ENCODE measurements at regions not wholly inside any gene's neighbourhood (a gene's known extent, or its start where the extent isn't known, plus 50 kb on each side); places are given as distances from the start of the nearest gene placed in this dataset.

- Histone ChIP-seq H3K4me3 (no peak overlapping the region), H3K9me3 (no peaks in the 10 kb centered on the region), H3K36me3 (ENCODE audit: insufficient read depth in 1 of 2, low read depth in 1 of 2) (no peaks in the 10 kb centered on the region), H3K27me3 (ENCODE audit: insufficient read depth in 3 of 3, low read length in 2 of 3) (peaks cover 0 to 1% (median 0%) of the 10 kb centered on the region in 3 donors), H3K4me1 (no peaks in the 10 kb centered on the region), H3K27ac (no peak overlapping the region)
- no peak for ATAC-seq
- TF ChIP-seq, protein P1, sequence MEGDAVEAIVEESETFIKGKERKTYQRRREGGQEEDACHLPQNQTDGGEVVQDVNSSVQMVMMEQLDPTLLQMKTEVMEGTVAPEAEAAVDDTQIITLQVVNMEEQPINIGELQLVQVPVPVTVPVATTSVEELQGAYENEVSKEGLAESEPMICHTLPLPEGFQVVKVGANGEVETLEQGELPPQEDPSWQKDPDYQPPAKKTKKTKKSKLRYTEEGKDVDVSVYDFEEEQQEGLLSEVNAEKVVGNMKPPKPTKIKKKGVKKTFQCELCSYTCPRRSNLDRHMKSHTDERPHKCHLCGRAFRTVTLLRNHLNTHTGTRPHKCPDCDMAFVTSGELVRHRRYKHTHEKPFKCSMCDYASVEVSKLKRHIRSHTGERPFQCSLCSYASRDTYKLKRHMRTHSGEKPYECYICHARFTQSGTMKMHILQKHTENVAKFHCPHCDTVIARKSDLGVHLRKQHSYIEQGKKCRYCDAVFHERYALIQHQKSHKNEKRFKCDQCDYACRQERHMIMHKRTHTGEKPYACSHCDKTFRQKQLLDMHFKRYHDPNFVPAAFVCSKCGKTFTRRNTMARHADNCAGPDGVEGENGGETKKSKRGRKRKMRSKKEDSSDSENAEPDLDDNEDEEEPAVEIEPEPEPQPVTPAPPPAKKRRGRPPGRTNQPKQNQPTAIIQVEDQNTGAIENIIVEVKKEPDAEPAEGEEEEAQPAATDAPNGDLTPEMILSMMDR (IDR thresholded peaks at IDR 0.05) = no peak
- intact Hi-C loops (cut with DNase I) = no loop called here
- DNase-seq = no peak
These were observed 386.6 kb downstream of the YTHDC2 start for GRCh38 chr5:113900141-113900540.

DNA sequence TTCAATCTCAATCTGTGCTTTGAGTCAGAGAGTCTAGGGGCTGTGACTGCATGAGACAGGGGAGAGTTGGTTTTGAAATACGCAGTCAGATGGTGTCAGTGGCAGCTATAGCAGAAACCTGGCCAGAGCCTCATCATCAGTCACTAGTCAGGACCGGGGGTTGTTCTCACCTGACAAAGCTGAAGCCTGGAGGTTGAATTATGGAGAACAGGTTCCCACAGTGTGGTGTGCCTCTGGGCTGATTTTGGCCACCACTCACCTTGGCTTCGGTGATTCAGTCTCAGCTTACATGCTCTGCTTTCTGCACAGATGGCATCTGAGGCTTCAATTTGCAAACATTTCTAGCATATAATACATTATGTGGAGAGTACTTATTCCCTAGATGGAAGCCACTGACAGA lies 387.3 kb downstream of the YTHDC2 start:
- peaks cover 0 to 1% (median 0%) of the 10 kb centered on the region in 3 donors for H3K27me3 ChIP-seq (ENCODE audit: insufficient read depth in 3 of 3, low read length in 2 of 3)
- WGBS, 3 donors = 43 to 50% (median 45%) methylated on average over 3 of the region's 3 CpGs
- TF ChIP-seq, protein P1 (IDR thresholded peaks at IDR 0.05) = no peak
- no peaks in the 10 kb centered on the region for H3K4me1 ChIP-seq
- no peak overlapping the region for H3K4me3 ChIP-seq
- H3K9me3 ChIP-seq = no peaks in the 10 kb centered on the region
- intact Hi-C loops (cut with DNase I) = no loop called here
- no peaks in the 10 kb centered on the region for H3K36me3 ChIP-seq (ENCODE audit: insufficient read depth in 1 of 2, low read depth in 1 of 2)
- DNase-seq (no peak), ATAC-seq (peak in 2 of 4 donors; percentile 46 to 47)
- H3K27ac ChIP-seq = no peak overlapping the region

DNA sequence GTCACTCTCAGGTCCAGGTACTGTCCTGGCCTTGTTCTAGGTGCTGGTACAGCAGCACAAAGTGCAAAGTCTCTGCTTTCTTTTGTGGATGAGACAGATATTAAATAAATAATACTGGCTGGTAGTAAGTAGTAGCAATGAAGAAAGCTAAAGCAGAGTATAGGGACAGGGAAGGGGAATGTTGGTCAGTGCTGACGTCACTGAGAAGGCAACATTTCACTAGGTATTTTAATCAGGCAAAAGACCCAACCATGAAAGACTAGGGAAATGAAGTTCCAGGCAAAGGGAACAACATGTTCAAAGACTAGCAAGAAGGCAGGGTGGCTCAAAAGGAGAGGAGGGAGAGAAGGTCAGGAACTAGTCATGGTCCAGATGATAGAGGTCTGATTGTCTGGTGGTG lies 388.2 kb downstream of the YTHDC2 start:
- DNase-seq = no peak
- 47 to 64% (median 61%) methylated on average over 1 of the region's 1 CpG for WGBS, 3 donors
- TF ChIP-seq, protein P1 (IDR thresholded peaks at IDR 0.05) = no peak
- H3K4me1 ChIP-seq = no peaks in the 10 kb centered on the region
- H3K36me3 ChIP-seq (ENCODE audit: insufficient read depth in 1 of 2, low read depth in 1 of 2) = no peaks in the 10 kb centered on the region
- ATAC-seq = no peak
- H3K27ac ChIP-seq = no peak overlapping the region
- no peaks in the 10 kb centered on the region for H3K9me3 ChIP-seq
- H3K4me3 ChIP-seq = no peak overlapping the region
- intact Hi-C loops (cut with DNase I) = no loop called here
- peaks cover 0 to 1% (median 0%) of the 10 kb centered on the region in 3 donors for H3K27me3 ChIP-seq (ENCODE audit: insufficient read depth in 3 of 3, low read length in 2 of 3)

DNA sequence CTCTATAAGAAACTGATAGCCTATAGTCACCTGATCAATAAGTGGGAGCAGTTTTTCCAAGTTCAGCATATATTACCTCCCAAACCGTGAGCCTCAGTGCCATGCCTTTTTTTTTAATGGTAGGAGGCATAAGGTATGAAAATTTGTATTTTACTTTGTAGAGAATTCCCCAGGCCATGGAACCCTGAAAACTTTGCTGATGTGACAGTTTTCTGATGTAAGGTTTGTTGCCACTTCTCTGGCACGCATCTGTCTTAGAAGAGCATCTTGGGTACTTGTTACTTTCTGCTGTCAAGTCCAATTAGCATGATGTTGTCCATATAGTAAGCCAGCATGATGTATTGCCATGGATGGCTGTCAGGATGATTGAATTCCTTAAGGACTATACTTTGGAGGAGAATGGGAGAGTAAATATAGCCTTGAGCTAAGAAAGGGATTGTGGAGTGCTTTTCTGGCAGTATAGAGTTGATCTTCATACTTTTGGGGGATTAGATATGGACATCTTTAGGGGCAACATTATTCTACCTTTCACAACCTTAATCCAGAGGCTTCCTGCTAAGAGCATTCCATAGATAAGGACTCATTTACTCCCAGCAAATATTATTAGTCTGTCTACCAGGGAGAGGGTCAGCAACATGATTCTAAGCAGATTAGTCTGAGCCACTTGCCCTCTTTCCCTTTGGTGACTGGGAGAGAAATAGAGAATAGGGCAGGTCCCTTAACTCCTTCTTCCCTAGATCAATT lies 389.6 kb downstream of the YTHDC2 start:
- Histone ChIP-seq H3K9me3 (no peaks in the 10 kb centered on the region), H3K4me3 (no peak overlapping the region), H3K4me1 (no peaks in the 10 kb centered on the region), H3K27me3 (ENCODE audit: insufficient read depth in 3 of 3, low read length in 2 of 3) (peaks cover 0 to 1% (median 0%) of the 10 kb centered on the region in 3 donors), H3K36me3 (ENCODE audit: insufficient read depth in 1 of 2, low read depth in 1 of 2) (no peaks in the 10 kb centered on the region), H3K27ac (no peak overlapping the region)
- ATAC-seq (no peak), DNase-seq (no peak)
- WGBS, 3 donors = 59 to 62% (median 61%) methylated on average over 2 of the region's 2 CpGs
- intact Hi-C loops (cut with DNase I) = no loop called here
- TF ChIP-seq, protein P1 (IDR thresholded peaks at IDR 0.05) = no peak

GRCh38 chr5:113909782-113910181 lies 396.3 kb downstream of the YTHDC2 start:
- intact Hi-C loops (cut with DNase I) = no loop called here
- H3K36me3 ChIP-seq (ENCODE audit: insufficient read depth in 1 of 2, low read depth in 1 of 2) = no peaks in the 10 kb centered on the region
- DNase-seq (no peak), ATAC-seq (no peak)
- H3K4me1 ChIP-seq = no peaks in the 10 kb centered on the region
- no peak overlapping the region for H3K27ac ChIP-seq
- H3K27me3 ChIP-seq (ENCODE audit: insufficient read depth in 3 of 3, low read length in 2 of 3) = no peaks in the 10 kb centered on the region
- H3K9me3 ChIP-seq = no peaks in the 10 kb centered on the region
- TF ChIP-seq, protein P1 (IDR thresholded peaks at IDR 0.05) = no peak
- WGBS, 3 donors = 48 to 52% (median 51%) methylated on average over 6 of the region's 6 CpGs
- no peak overlapping the region for H3K4me3 ChIP-seq
